MM.1S (cell line): ENCODE measurements at regions not wholly inside any gene's neighbourhood (a gene's known extent, or its start where the extent isn't known, plus 50 kb on each side); places are given as distances from the start of the nearest gene placed in this dataset.

Experiments
- EZH2 ChIP-seq: fragments of 300-600 bp; sonication (generic); optimal IDR thresholded peaks from 2 replicates; pipeline ENCODE3; 2017; ENCODE audit warnings: low read depth, mild to moderate bottlenecking, antibody characterized with exemption, low read length, mixed read lengths
- TF ChIP-seq, protein P1 (sequence below): fragments of 300-600 bp; sonication (generic); IDR thresholded peaks from 2 replicates; pipeline ENCODE4 v1.5.1; 2016; ENCODE audit warnings: antibody characterized with exemption, low read length, mixed read lengths

DNA sequence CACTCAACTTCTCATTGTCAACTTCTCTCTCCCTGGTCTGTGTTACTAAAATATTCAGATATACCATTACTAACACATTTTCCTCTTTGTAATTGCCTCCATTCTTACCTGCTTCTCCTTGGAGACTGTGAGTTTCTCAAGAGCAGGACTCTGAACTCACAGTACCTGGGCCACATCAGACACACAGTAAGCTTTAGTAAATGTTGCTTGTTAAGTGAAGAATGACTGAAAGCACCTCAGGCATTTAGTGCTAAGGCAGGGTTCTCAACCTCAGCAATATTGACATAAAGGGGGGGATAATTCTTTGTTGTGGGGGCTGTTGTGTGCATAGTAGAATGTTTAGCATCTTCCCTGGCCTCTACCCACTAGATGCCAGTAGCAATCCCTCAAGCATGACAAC, 72.0 kb upstream of the RAB11FIP2 start:
- no peak for TF ChIP-seq EZH2
- TF ChIP-seq, protein P1, sequence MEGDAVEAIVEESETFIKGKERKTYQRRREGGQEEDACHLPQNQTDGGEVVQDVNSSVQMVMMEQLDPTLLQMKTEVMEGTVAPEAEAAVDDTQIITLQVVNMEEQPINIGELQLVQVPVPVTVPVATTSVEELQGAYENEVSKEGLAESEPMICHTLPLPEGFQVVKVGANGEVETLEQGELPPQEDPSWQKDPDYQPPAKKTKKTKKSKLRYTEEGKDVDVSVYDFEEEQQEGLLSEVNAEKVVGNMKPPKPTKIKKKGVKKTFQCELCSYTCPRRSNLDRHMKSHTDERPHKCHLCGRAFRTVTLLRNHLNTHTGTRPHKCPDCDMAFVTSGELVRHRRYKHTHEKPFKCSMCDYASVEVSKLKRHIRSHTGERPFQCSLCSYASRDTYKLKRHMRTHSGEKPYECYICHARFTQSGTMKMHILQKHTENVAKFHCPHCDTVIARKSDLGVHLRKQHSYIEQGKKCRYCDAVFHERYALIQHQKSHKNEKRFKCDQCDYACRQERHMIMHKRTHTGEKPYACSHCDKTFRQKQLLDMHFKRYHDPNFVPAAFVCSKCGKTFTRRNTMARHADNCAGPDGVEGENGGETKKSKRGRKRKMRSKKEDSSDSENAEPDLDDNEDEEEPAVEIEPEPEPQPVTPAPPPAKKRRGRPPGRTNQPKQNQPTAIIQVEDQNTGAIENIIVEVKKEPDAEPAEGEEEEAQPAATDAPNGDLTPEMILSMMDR, result no peak
